ENCODE measurements at regions not wholly inside any gene's neighbourhood (a gene's known extent, or its start where the extent isn't known, plus 50 kb on each side); places are given as distances from the start of the nearest gene placed in this dataset.

- Mint-ChIP-seq H3K27me3 (ENCODE audit: low read depth, poor library complexity) (peaks cover 13% of the 10 kb centered on the region), H3K4me1 (no peaks in the 10 kb centered on the region), H3K4me3 (no peak overlapping the region), H3K36me3 (ENCODE audit: low read depth) (no peaks in the 10 kb centered on the region), H3K9me3 (no peaks in the 10 kb centered on the region), H3K27ac (no peak overlapping the region)
- DNase-seq: no peak
- no peak for TF ChIP-seq CTCF (IDR thresholded peaks at IDR 0.05)
Observed at GRCh38 chr13:111981446-111982165, 85.3 kb upstream of the SOX1 start.

GRCh38 chr13:111984349-111984748, 82.6 kb upstream of the SOX1 start:
- Mint-ChIP-seq H3K9me3 (peaks cover 17% of the 10 kb centered on the region), H3K27me3 (ENCODE audit: low read depth, poor library complexity) (peaks cover 22% of the 10 kb centered on the region), H3K36me3 (ENCODE audit: low read depth) (no peaks in the 10 kb centered on the region), H3K4me1 (no peaks in the 10 kb centered on the region), H3K4me3 (no peak overlapping the region), H3K27ac (no peak overlapping the region)
- DNase-seq: no peak
- TF ChIP-seq CTCF (IDR thresholded peaks at IDR 0.05): no peak

GRCh38 chr13:111990362-111990761, 76.6 kb upstream of the SOX1 start:
- no peak overlapping the region for H3K4me3 Mint-ChIP-seq
- peaks cover 55% of the 10 kb centered on the region for H3K9me3 Mint-ChIP-seq
- H3K4me1 Mint-ChIP-seq: no peaks in the 10 kb centered on the region
- TF ChIP-seq CTCF (IDR thresholded peaks at IDR 0.05): no peak
- peaks cover 41% of the 10 kb centered on the region for H3K27me3 Mint-ChIP-seq (ENCODE audit: low read depth, poor library complexity)
- DNase-seq: no peak
- H3K36me3 Mint-ChIP-seq (ENCODE audit: low read depth): no peaks in the 10 kb centered on the region
- H3K27ac Mint-ChIP-seq: no peak overlapping the region

DNA sequence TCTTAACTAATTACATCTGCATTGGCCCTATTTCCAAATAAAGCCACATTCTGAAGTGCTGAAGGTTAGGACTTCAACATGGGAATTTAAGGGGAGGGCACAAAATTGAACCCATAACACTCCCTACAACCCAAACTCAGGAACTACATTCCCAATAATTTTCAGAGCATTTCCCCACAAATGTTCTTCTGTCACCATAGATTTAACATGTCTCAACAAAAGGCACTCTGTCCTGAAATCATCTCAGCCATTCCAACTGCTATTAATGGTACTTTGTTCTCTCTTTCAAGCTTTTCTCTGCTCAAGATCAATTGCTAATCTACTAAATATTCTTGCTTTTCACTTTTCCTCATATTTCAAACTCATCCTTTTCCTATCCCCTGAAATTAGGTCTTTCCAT, 74.0 kb upstream of the SOX1 start:
- DNase-seq: no peak
- H3K27me3 Mint-ChIP-seq (ENCODE audit: low read depth, poor library complexity): peaks cover 50% of the 10 kb centered on the region
- no peaks in the 10 kb centered on the region for H3K36me3 Mint-ChIP-seq (ENCODE audit: low read depth)
- H3K4me3 Mint-ChIP-seq: no peak overlapping the region
- no peaks in the 10 kb centered on the region for H3K4me1 Mint-ChIP-seq
- no peak overlapping the region for H3K27ac Mint-ChIP-seq
- no peak for TF ChIP-seq CTCF (IDR thresholded peaks at IDR 0.05)
- peaks cover 49% of the 10 kb centered on the region for H3K9me3 Mint-ChIP-seq

GRCh38 chr13:111993691-111994090, 73.3 kb upstream of the SOX1 start:
- Mint-ChIP-seq H3K27ac (no peak overlapping the region), H3K27me3 (ENCODE audit: low read depth, poor library complexity) (peaks cover 52% of the 10 kb centered on the region), H3K4me3 (no peak overlapping the region), H3K4me1 (no peaks in the 10 kb centered on the region), H3K9me3 (peaks cover 45% of the 10 kb centered on the region), H3K36me3 (ENCODE audit: low read depth) (no peaks in the 10 kb centered on the region)
- no peak for DNase-seq
- no peak for TF ChIP-seq CTCF (IDR thresholded peaks at IDR 0.05)

DNA sequence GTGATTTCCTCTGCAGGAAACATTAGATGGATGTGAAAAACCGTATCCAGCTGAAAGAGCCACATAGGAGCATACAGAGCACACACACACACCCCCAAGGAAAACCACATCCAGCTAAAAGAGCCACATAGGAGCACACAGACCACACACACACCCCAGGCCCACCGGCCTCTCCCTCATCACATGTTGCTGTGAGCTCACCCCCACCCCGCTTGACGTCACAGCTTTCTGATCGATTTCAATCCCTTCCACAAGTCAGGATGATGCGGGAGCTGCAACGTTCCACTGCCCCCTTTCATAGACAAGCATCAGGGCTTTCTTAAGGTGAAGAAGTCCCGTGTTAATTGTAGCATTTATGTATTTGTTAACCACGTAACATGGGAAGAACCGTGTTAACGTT, 72.4 kb upstream of the SOX1 start:
- H3K36me3 Mint-ChIP-seq (ENCODE audit: low read depth): no peaks in the 10 kb centered on the region
- H3K27ac Mint-ChIP-seq: no peak overlapping the region
- H3K4me1 Mint-ChIP-seq: no peaks in the 10 kb centered on the region
- H3K4me3 Mint-ChIP-seq: no peak overlapping the region
- peaks cover 61% of the 10 kb centered on the region for H3K27me3 Mint-ChIP-seq (ENCODE audit: low read depth, poor library complexity)
- TF ChIP-seq CTCF (IDR thresholded peaks at IDR 0.05): no peak
- no peak for DNase-seq
- peaks cover 36% of the 10 kb centered on the region for H3K9me3 Mint-ChIP-seq
